Amniotic stem cell (primary cell): ENCODE measurements at regions not wholly inside any gene's neighbourhood (a gene's known extent, or its start where the extent isn't known, plus 50 kb on each side); places are given as distances from the start of the nearest gene placed in this dataset.

ENCODE experiments used
- DNase-seq: peaks from one replicate; lab custom pipeline; 2025; lab: John Stamatoyannopoulos, UW

- no peak for DNase-seq
Observed at GRCh38 chr14:101195309-101195901, 291.9 kb upstream of the RTL1 start.

- DNase-seq = no peak
Observed at GRCh38 chr14:101196051-101196712, 292.7 kb upstream of the RTL1 start.

GRCh38 chr14:101196795-101197590 lies 293.5 kb upstream of the RTL1 start:
- no peak for DNase-seq

- DNase-seq = no peak
Observed at GRCh38 chr14:101197595-101198397, 294.3 kb upstream of the RTL1 start.

GRCh38 chr14:101198398-101199027 lies 295.0 kb upstream of the RTL1 start:
- no peak for DNase-seq

- DNase-seq = no peak
Observed at GRCh38 chr14:101199028-101199770, 295.7 kb upstream of the RTL1 start.

GRCh38 chr14:101200008-101200649 lies 296.6 kb upstream of the RTL1 start:
- DNase-seq = no peak

GRCh38 chr14:101200650-101201516 lies 297.4 kb upstream of the RTL1 start:
- no peak for DNase-seq

- no peak for DNase-seq
Observed at GRCh38 chr14:101201535-101202151, 298.1 kb upstream of the RTL1 start.

- no peak for DNase-seq
Observed at GRCh38 chr14:101202627-101203404, 299.3 kb upstream of the RTL1 start.

GRCh38 chr14:101206556-101206955 lies 303.0 kb upstream of the RTL1 start:
- no peak for DNase-seq

GRCh38 chr14:101207041-101207440 lies 303.5 kb upstream of the RTL1 start:
- no peak for DNase-seq

GRCh38 chr14:101207897-101208296 lies 304.4 kb upstream of the RTL1 start:
- DNase-seq = no peak

- no peak for DNase-seq
Observed at GRCh38 chr14:101209594-101209993, 306.1 kb upstream of the RTL1 start.

- no peak for DNase-seq
Observed at GRCh38 chr14:101215266-101215665, 311.7 kb upstream of the RTL1 start.

- DNase-seq = no peak
Observed at GRCh38 chr14:101215927-101216326, 312.4 kb upstream of the RTL1 start.

- DNase-seq = no peak
Observed at GRCh38 chr14:101216366-101217079, 313.0 kb upstream of the RTL1 start.

- DNase-seq = no peak
Observed at GRCh38 chr14:101217080-101217463, 313.6 kb upstream of the RTL1 start.
